GOT3 (cell line): ENCODE measurements at regions not wholly inside any gene's neighbourhood (a gene's known extent, or its start where the extent isn't known, plus 50 kb on each side); places are given as distances from the start of the nearest gene placed in this dataset.

ENCODE experiments used
- DNase-seq: peaks from one replicate; lab custom pipeline; 2025; ENCODE audit warnings: mixed read lengths; lab: John Stamatoyannopoulos, UW

GRCh38 chr5:166961028-166961427, 1330.4 kb upstream of the WWC1 start:
- no peak for DNase-seq

- no peak for DNase-seq
Observed at GRCh38 chr5:166961913-166962312, 1329.5 kb upstream of the WWC1 start.

- no peak for DNase-seq
Observed at GRCh38 chr5:166962461-166962860, 1329.0 kb upstream of the WWC1 start.

GRCh38 chr5:166963596-166963995, 1327.8 kb upstream of the WWC1 start:
- no peak for DNase-seq

- no peak for DNase-seq
Observed at GRCh38 chr5:166977911-166978422, 1313.5 kb upstream of the WWC1 start.

- DNase-seq = no peak
Observed at GRCh38 chr5:166979307-166979895, 1312.0 kb upstream of the WWC1 start.

- no peak for DNase-seq
Observed at GRCh38 chr5:166980666-166981065, 1310.8 kb upstream of the WWC1 start.

- DNase-seq = no peak
Observed at GRCh38 chr5:166982226-166982625, 1309.2 kb upstream of the WWC1 start.

- DNase-seq = no peak
Observed at GRCh38 chr5:166991601-166992000, 1299.8 kb upstream of the WWC1 start.

GRCh38 chr5:166992108-166992507, 1299.3 kb upstream of the WWC1 start:
- no peak for DNase-seq

- DNase-seq = no peak
Observed at GRCh38 chr5:166992874-166993722, 1298.3 kb upstream of the WWC1 start.

- no peak for DNase-seq
Observed at GRCh38 chr5:166994226-166994625, 1297.2 kb upstream of the WWC1 start.

GRCh38 chr5:167001246-167001645, 1290.2 kb upstream of the WWC1 start:
- no peak for DNase-seq

GRCh38 chr5:167008705-167009104, 1282.7 kb upstream of the WWC1 start:
- no peak for DNase-seq

- DNase-seq = no peak
Observed at GRCh38 chr5:167011196-167011595, 1280.2 kb upstream of the WWC1 start.

- no peak for DNase-seq
Observed at GRCh38 chr5:167012123-167013034, 1279.1 kb upstream of the WWC1 start.

- DNase-seq = no peak
Observed at GRCh38 chr5:167014401-167015056, 1276.9 kb upstream of the WWC1 start.

- DNase-seq = no peak
Observed at GRCh38 chr5:167020418-167020817, 1271.0 kb upstream of the WWC1 start.

GRCh38 chr5:167029488-167029887, 1262.0 kb upstream of the WWC1 start:
- no peak for DNase-seq

- no peak for DNase-seq
Observed at GRCh38 chr5:167030500-167031120, 1260.8 kb upstream of the WWC1 start.

GRCh38 chr5:167036585-167036984, 1254.9 kb upstream of the WWC1 start:
- no peak for DNase-seq
